ENCODE measurements at regions not wholly inside any gene's neighbourhood (a gene's known extent, or its start where the extent isn't known, plus 50 kb on each side); places are given as distances from the start of the nearest gene placed in this dataset.

GRCh38 chr11:109869536-109869935 is 223.7 kb upstream of the ZC3H12C start:
- H3K4me1 ChIP-seq (ENCODE audit: low read length) = no peaks in the 10 kb centered on the region

GRCh38 chr11:109870297-109870696 is 222.9 kb upstream of the ZC3H12C start:
- no peak overlapping the region for H2AFZ ChIP-seq (ENCODE audit: low read length)
- no peak overlapping the region for H3K27ac ChIP-seq (ENCODE audit: low read length)
- H3K9me3 ChIP-seq (replicated peaks; ENCODE audit: insufficient read depth, low read length) = no peaks in the 10 kb centered on the region
- H3K36me3 ChIP-seq (replicated peaks; ENCODE audit: insufficient read depth, low read length) = no peaks in the 10 kb centered on the region
- no peak overlapping the region for H3K4me2 ChIP-seq (ENCODE audit: low read depth, low read length)
- no peak for TF ChIP-seq EZH2 (optimal IDR thresholded peaks at IDR 0.05; ENCODE audit: low read depth, low read length)
- no peak for TF ChIP-seq EZH2phosphoT487 (IDR thresholded peaks at IDR 0.05; ENCODE audit: low read length)
- TF ChIP-seq CTCF (IDR thresholded peaks at IDR 0.05; ENCODE audit: low read length) = no peak
- no peak overlapping the region for H3K9ac ChIP-seq (ENCODE audit: low read length)
- H4K20me1 ChIP-seq (ENCODE audit: insufficient read depth, low read length) = no peaks in the 10 kb centered on the region
- no peak overlapping the region for H3K4me3 ChIP-seq (ENCODE audit: low read length)
- no peaks in the 10 kb centered on the region for H3K9me2 ChIP-seq (replicated peaks; ENCODE audit: insufficient read depth, low read length)
- no peak for DNase-seq
- no peaks in the 10 kb centered on the region for H3K27me3 ChIP-seq (replicated peaks; ENCODE audit: insufficient read depth, low read length)
- no peaks in the 10 kb centered on the region for H3K4me1 ChIP-seq (ENCODE audit: low read length)
- H3F3A ChIP-seq (ENCODE audit: insufficient read depth, low read length) = no peaks in the 10 kb centered on the region
- H3K79me2 ChIP-seq (ENCODE audit: low read length) = no peaks in the 10 kb centered on the region

More at GRCh38 chr11:109869536-109869935, 223.7 kb upstream of the ZC3H12C start:
- Histone ChIP-seq H4K20me1 (ENCODE audit: insufficient read depth, low read length) (no peaks in the 10 kb centered on the region), H2AFZ (ENCODE audit: low read length) (no peak overlapping the region), H3K4me3 (ENCODE audit: low read length) (no peak overlapping the region), H3K9ac (ENCODE audit: low read length) (no peak overlapping the region), H3K9me2 (replicated peaks; ENCODE audit: insufficient read depth, low read length) (no peaks in the 10 kb centered on the region), H3K79me2 (ENCODE audit: low read length) (no peaks in the 10 kb centered on the region), H3K27ac (ENCODE audit: low read length) (no peak overlapping the region), H3K36me3 (replicated peaks; ENCODE audit: insufficient read depth, low read length) (no peaks in the 10 kb centered on the region), H3K9me3 (replicated peaks; ENCODE audit: insufficient read depth, low read length) (no peaks in the 10 kb centered on the region), H3F3A (ENCODE audit: insufficient read depth, low read length) (no peaks in the 10 kb centered on the region), H3K27me3 (replicated peaks; ENCODE audit: insufficient read depth, low read length) (no peaks in the 10 kb centered on the region), H3K4me2 (ENCODE audit: low read depth, low read length) (no peak overlapping the region)
- DNase-seq = no peak
- TF ChIP-seq EZH2phosphoT487 (IDR thresholded peaks at IDR 0.05; ENCODE audit: low read length) = no peak
- no peak for TF ChIP-seq CTCF (IDR thresholded peaks at IDR 0.05; ENCODE audit: low read length)
- no peak for TF ChIP-seq EZH2 (optimal IDR thresholded peaks at IDR 0.05; ENCODE audit: low read depth, low read length)

- no peak for TF ChIP-seq CTCF (IDR thresholded peaks at IDR 0.05; ENCODE audit: low read length)
- TF ChIP-seq EZH2phosphoT487 (IDR thresholded peaks at IDR 0.05; ENCODE audit: low read length) = no peak
- TF ChIP-seq EZH2 (optimal IDR thresholded peaks at IDR 0.05; ENCODE audit: low read depth, low read length) = no peak
- Histone ChIP-seq H3K9me3 (replicated peaks; ENCODE audit: insufficient read depth, low read length) (no peaks in the 10 kb centered on the region), H4K20me1 (ENCODE audit: insufficient read depth, low read length) (no peaks in the 10 kb centered on the region), H3K4me3 (ENCODE audit: low read length) (no peak overlapping the region), H3K4me1 (ENCODE audit: low read length) (no peaks in the 10 kb centered on the region), H3F3A (ENCODE audit: insufficient read depth, low read length) (no peaks in the 10 kb centered on the region), H3K9me2 (replicated peaks; ENCODE audit: insufficient read depth, low read length) (no peaks in the 10 kb centered on the region), H2AFZ (ENCODE audit: low read length) (no peak overlapping the region), H3K79me2 (ENCODE audit: low read length) (no peaks in the 10 kb centered on the region), H3K9ac (ENCODE audit: low read length) (no peak overlapping the region), H3K27ac (ENCODE audit: low read length) (no peak overlapping the region), H3K4me2 (ENCODE audit: low read depth, low read length) (no peak overlapping the region), H3K27me3 (replicated peaks; ENCODE audit: insufficient read depth, low read length) (no peaks in the 10 kb centered on the region), H3K36me3 (replicated peaks; ENCODE audit: insufficient read depth, low read length) (no peaks in the 10 kb centered on the region)
- no peak for DNase-seq
Observed at GRCh38 chr11:109877043-109877442, 216.1 kb upstream of the ZC3H12C start.
